Keratinocyte (primary cell): ENCODE measurements at regions not wholly inside any gene's neighbourhood (a gene's known extent, or its start where the extent isn't known, plus 50 kb on each side); places are given as distances from the start of the nearest gene placed in this dataset.

Experiments used
- DNase-seq: peaks from one replicate; pipeline ENCODE4 v3.0.0-alpha.2; 2011; ENCODE audit warnings: low read depth, missing footprints, low spot score
- FAIRE-seq: peaks from 2 replicates; lab custom pipeline; 2011; peaks lifted over from hg19 to GRCh38; lab: Jason Lieb, UNC
- H2AFZ ChIP-seq: 2 replicates; pipeline ENCODE4 v1.6.0; 2012; ENCODE audit warnings: low read length, control low read depth, inconsistent platforms; ENCODE audit not compliant: control insufficient read depth
- H3K27ac ChIP-seq: 2 replicates; pipeline ENCODE4 v1.5.1; 2011; ENCODE audit warnings: low read length; ENCODE audit not compliant: control insufficient read depth, insufficient read depth
- H3K27me3 ChIP-seq: 3 replicates; pipeline ENCODE4 v1.6.0; 2011; ENCODE audit warnings: low read length; ENCODE audit not compliant: control insufficient read depth, insufficient read depth; ENCODE audit errors: extremely low read depth
- H3K36me3 ChIP-seq, 2 experiments: 2 replicates in 1 of 2; 3 replicates in 1 of 2; pipeline ENCODE4 v1.5.1; 2011; ENCODE audit warnings: low read length in 2 of 2, mild to moderate bottlenecking in 1 of 2; ENCODE audit not compliant: control insufficient read depth in 2 of 2, insufficient read depth in 2 of 2; ENCODE audit errors: extremely low read depth in 1 of 2
- H3K4me1 ChIP-seq: 3 replicates; pipeline ENCODE4 v1.5.1; 2011; ENCODE audit warnings: low read length; ENCODE audit not compliant: control insufficient read depth, insufficient read depth; ENCODE audit errors: extremely low read depth
- H3K4me2 ChIP-seq: 3 replicates; pipeline ENCODE4 v1.6.0; 2011; ENCODE audit warnings: low read depth, low read length; ENCODE audit not compliant: control insufficient read depth, insufficient read depth; ENCODE audit errors: extremely low read depth
- H3K4me3 ChIP-seq, 3 experiments: fragments of 200-600 bp in 1 of 3; sonication (generic) in 1 of 3; 2 replicates in 2 of 3; 3 replicates in 1 of 3; pipeline ENCODE4 v1.5.1; 2011 to 2016; ENCODE audit warnings: low read length in 3 of 3, mild to moderate bottlenecking in 3 of 3, control low read depth in 2 of 3, inconsistent platforms in 1 of 3, low read depth in 1 of 3, mixed read lengths in 1 of 3, mixed run types in 1 of 3, moderate library complexity in 1 of 3; ENCODE audit not compliant: control insufficient read depth in 2 of 3, insufficient read depth in 2 of 3; ENCODE audit errors: extremely low read depth in 1 of 3
- H3K79me2 ChIP-seq: 2 replicates; pipeline ENCODE4 v1.6.0; 2012; ENCODE audit warnings: low read length; ENCODE audit not compliant: control insufficient read depth, insufficient read depth
- H3K9ac ChIP-seq: 3 replicates; pipeline ENCODE4 v1.6.0; 2011; ENCODE audit warnings: low read length; ENCODE audit not compliant: control insufficient read depth, insufficient read depth; ENCODE audit errors: extremely low read depth
- H3K9me1 ChIP-seq: 3 replicates; pipeline ENCODE4 v1.6.0; 2011; ENCODE audit warnings: low read length; ENCODE audit not compliant: control insufficient read depth, insufficient read depth; ENCODE audit errors: extremely low read depth
- H3K9me3 ChIP-seq: 2 replicates; pipeline ENCODE4 v1.5.1; 2012; ENCODE audit warnings: low read depth, low read length; ENCODE audit not compliant: control insufficient read depth
- H4K20me1 ChIP-seq: 3 replicates; pipeline ENCODE4 v1.6.0; 2011; ENCODE audit warnings: low read length; ENCODE audit not compliant: control insufficient read depth, insufficient read depth; ENCODE audit errors: extremely low read depth
- CTCF ChIP-seq, 3 experiments: IDR thresholded peaks in 1 of 3; conservative IDR thresholded peaks in 1 of 3; optimal IDR thresholded peaks in 1 of 3; 2 replicates in 2 of 3; 3 replicates in 1 of 3; pipeline versions ENCODE3 to v1.5.1; 2011; ENCODE audit warnings: low read length in 3 of 3, mild to moderate bottlenecking in 3 of 3, moderate library complexity in 2 of 3, control low read depth in 1 of 3, inconsistent platforms in 1 of 3; ENCODE audit not compliant: insufficient read depth in 2 of 3; ENCODE audit errors: extremely low read depth in 1 of 3
- EZH2 ChIP-seq: IDR thresholded peaks from one replicate; pipeline ENCODE4 v1.6.1; 2012; ENCODE audit warnings: inconsistent platforms, mild to moderate bottlenecking, low read length, moderate library complexity
- dilution Hi-C: fragments of 300-500 bp; cut with MboI; formaldehyde crosslinking; loops from one replicate; pipeline ENCODE4 v1.7.0; 2020; ENCODE audit warnings: low sequenced_read_pairs; ENCODE audit not compliant: extremely low pct_ligation_motif_present

- no peaks in the 10 kb centered on the region for H3K79me2 ChIP-seq
- H3K9me3 ChIP-seq, result no peaks in the 10 kb centered on the region
- no peak for FAIRE-seq
- no peak overlapping the region for H3K27ac ChIP-seq
- H3K4me2 ChIP-seq, result no peak overlapping the region
- dilution Hi-C loops, result no loop called here
- no peaks in the 10 kb centered on the region for H4K20me1 ChIP-seq
- no peak for TF ChIP-seq EZH2
- peak in 2 of 3 experiments; percentile 29 to 32 for TF ChIP-seq CTCF (optimal IDR thresholded peaks at IDR 0.05 in 1 of 3, IDR thresholded peaks at IDR 0.05 in 1 of 3, conservative IDR thresholded peaks at IDR 0.05 in 1 of 3; ENCODE audit: extremely low read depth in 1 of 3, insufficient read depth in 2 of 3, low read length in 3 of 3)
- no peak overlapping the region for H3K4me3 ChIP-seq
- no peak overlapping the region for H3K9ac ChIP-seq
- no peaks in the 10 kb centered on the region for H3K36me3 ChIP-seq
- no peak for DNase-seq
- H2AFZ ChIP-seq, result no peak overlapping the region
- no peaks in the 10 kb centered on the region for H3K4me1 ChIP-seq
- H3K27me3 ChIP-seq, result no peaks in the 10 kb centered on the region
- no peaks in the 10 kb centered on the region for H3K9me1 ChIP-seq
Observed at GRCh38 chr9:74006935-74007334, 490.2 kb upstream of the RORB start.

GRCh38 chr9:74007833-74008232 is 489.3 kb upstream of the RORB start:
- no peaks in the 10 kb centered on the region for H3K4me1 ChIP-seq
- FAIRE-seq (no peak), DNase-seq (no peak)
- H3K4me3 ChIP-seq, result no peak overlapping the region
- no peaks in the 10 kb centered on the region for H3K27me3 ChIP-seq
- TF ChIP-seq CTCF (optimal IDR thresholded peaks at IDR 0.05 in 1 of 3, IDR thresholded peaks at IDR 0.05 in 1 of 3, conservative IDR thresholded peaks at IDR 0.05 in 1 of 3; ENCODE audit: extremely low read depth in 1 of 3, insufficient read depth in 2 of 3, low read length in 3 of 3) (no peak), EZH2 (no peak)
- H3K79me2 ChIP-seq, result no peaks in the 10 kb centered on the region
- no peak overlapping the region for H3K27ac ChIP-seq
- H3K36me3 ChIP-seq, result no peaks in the 10 kb centered on the region
- no peaks in the 10 kb centered on the region for H3K9me3 ChIP-seq
- H3K9me1 ChIP-seq, result no peaks in the 10 kb centered on the region
- H3K9ac ChIP-seq, result no peak overlapping the region
- no peak overlapping the region for H3K4me2 ChIP-seq
- no peaks in the 10 kb centered on the region for H4K20me1 ChIP-seq
- H2AFZ ChIP-seq, result no peak overlapping the region
- dilution Hi-C loops, result no loop called here
